ENCODE measurements at regions not wholly inside any gene's neighbourhood (a gene's known extent, or its start where the extent isn't known, plus 50 kb on each side); places are given as distances from the start of the nearest gene placed in this dataset.

GRCh38 chr4:17336986-17337385, 174.9 kb downstream of the QDPR start:
- TF ChIP-seq EP300 (IDR thresholded peaks at IDR 0.05; ENCODE audit: low read depth) (no peak), CTCF (IDR thresholded peaks at IDR 0.05) (no peak), POLR2A (IDR thresholded peaks at IDR 0.05) (no peak), POLR2AphosphoS5 (IDR thresholded peaks at IDR 0.05) (no peak)
